Erythroblast (primary cell): ENCODE measurements at regions not wholly inside any gene's neighbourhood (a gene's known extent, or its start where the extent isn't known, plus 50 kb on each side); places are given as distances from the start of the nearest gene placed in this dataset.

Source experiments
- GATA1 ChIP-seq: IDR thresholded peaks from 2 replicates; pipeline ENCODE4 v1.6.1; 2011; ENCODE audit warnings: low read depth, mild to moderate bottlenecking, control low read depth, low read length, moderate library complexity
- POLR2A ChIP-seq: IDR thresholded peaks from 2 replicates; pipeline ENCODE4 v1.6.1; 2011; ENCODE audit warnings: mild to moderate bottlenecking, low read length

- TF ChIP-seq POLR2A (no peak), GATA1 (no peak)
Measured at GRCh38 chr12:107349839-107350238, 256.5 kb upstream of the CRY1 start.
